ENCODE measurements at regions not wholly inside any gene's neighbourhood (a gene's known extent, or its start where the extent isn't known, plus 50 kb on each side); places are given as distances from the start of the nearest gene placed in this dataset.

DNA sequence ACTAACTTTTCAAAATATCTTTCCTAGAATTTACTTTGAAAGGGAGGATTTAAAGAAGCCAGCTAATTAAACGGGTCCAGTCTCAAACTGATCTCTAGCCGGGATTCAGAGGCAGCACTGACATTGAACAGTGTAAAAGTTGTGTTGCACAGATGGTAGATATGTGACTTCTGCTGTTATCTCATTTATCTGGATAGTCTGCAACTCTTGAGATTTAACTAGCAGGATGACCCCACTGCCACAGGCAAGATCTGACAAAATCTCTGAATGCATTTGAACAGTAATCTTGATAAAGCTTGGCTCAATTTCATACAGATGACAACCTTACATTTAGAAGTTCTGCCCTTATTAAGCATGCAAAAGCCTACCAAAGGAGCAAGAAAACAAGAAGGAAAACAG is 138.0 kb upstream of the CPNE8 start:
- Histone ChIP-seq H3K79me1 (ENCODE audit: low read length) (no peaks in the 10 kb centered on the region), H3K9me3 (ENCODE audit: insufficient read depth, low read depth, low read length) (no peaks in the 10 kb centered on the region), H2BK5ac (ENCODE audit: low read depth, low read length, poor library complexity) (no peak overlapping the region), H3K18ac (ENCODE audit: low read length) (no peak overlapping the region), H3K9ac (ENCODE audit: low read length) (no peak overlapping the region), H3K4me2 (ENCODE audit: low read length) (peak overlapping the region; percentile 28), H3K36me3 (ENCODE audit: control insufficient read depth in 1 of 2, insufficient read depth in 2 of 2, low read length in 2 of 2) (no peaks in the 10 kb centered on the region), H3K4me3 (ENCODE audit: low read depth, low read length) (no peak overlapping the region), H2BK12ac (ENCODE audit: low read length) (no peak overlapping the region), H3K27me3 (ENCODE audit: insufficient read depth, low read length) (no peaks in the 10 kb centered on the region), H3K14ac (ENCODE audit: low read length) (no peak overlapping the region), H2AK5ac (ENCODE audit: low read length) (no peak overlapping the region), H4K8ac (ENCODE audit: low read depth, low read length) (no peak overlapping the region), H3K4ac (ENCODE audit: low read depth, low read length) (no peak overlapping the region), H3K27ac (ENCODE audit: low read depth, low read length) (peak overlapping the region; percentile 53), H3K23ac (ENCODE audit: low read length) (no peak overlapping the region), H3K79me2 (ENCODE audit: control insufficient read depth, insufficient read depth, low read length, poor library complexity) (no peaks in the 10 kb centered on the region), H3K4me1 (ENCODE audit: control insufficient read depth in 1 of 2, insufficient read depth in 2 of 2, low read length in 2 of 2) (no peaks in the 10 kb centered on the region), H4K12ac (ENCODE audit: low read depth, low read length) (no peak overlapping the region), H2AFZ (ENCODE audit: insufficient read depth, low read length, poor library complexity) (no peak overlapping the region), H2BK120ac (ENCODE audit: insufficient read depth, low read length, poor library complexity) (no peak overlapping the region), H4K91ac (ENCODE audit: low read depth, low read length) (no peak overlapping the region)
- peak; percentile 17 to 70 for DNase-seq
- no CpG with 5 or more reads among the region's 2 CpGs for WGBS (ENCODE audit: extremely low coverage, insufficient coverage, insufficient read length)

DNA sequence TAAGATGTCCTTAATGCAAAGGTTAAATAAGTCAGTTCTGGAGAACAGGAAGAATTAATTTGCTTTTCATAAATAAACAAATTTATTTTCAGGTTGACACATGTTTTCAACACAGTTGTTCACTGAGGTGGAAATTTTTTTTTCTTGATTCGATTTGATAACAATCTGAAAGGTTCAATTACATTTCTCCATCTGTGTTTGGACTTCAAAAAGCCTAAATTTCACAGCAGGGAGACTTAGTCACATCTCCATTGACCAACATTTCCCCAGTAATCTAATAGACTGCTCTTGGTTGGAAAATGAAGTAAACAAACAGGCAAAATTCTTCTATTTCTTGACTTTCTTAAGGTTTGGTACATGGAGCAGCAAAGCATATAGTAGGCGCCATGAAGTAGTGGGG is 134.9 kb upstream of the CPNE8 start:
- Histone ChIP-seq H3K36me3 (ENCODE audit: control insufficient read depth in 1 of 2, insufficient read depth in 2 of 2, low read length in 2 of 2) (no peaks in the 10 kb centered on the region), H3K79me2 (ENCODE audit: control insufficient read depth, insufficient read depth, low read length, poor library complexity) (no peaks in the 10 kb centered on the region), H2BK120ac (ENCODE audit: insufficient read depth, low read length, poor library complexity) (no peak overlapping the region), H3K4me1 (ENCODE audit: control insufficient read depth in 1 of 2, insufficient read depth in 2 of 2, low read length in 2 of 2) (no peaks in the 10 kb centered on the region), H3K18ac (ENCODE audit: low read length) (no peak overlapping the region), H3K27ac (ENCODE audit: low read depth, low read length) (no peak overlapping the region), H2AFZ (ENCODE audit: insufficient read depth, low read length, poor library complexity) (no peak overlapping the region), H4K91ac (ENCODE audit: low read depth, low read length) (no peak overlapping the region), H3K9me3 (ENCODE audit: insufficient read depth, low read depth, low read length) (no peaks in the 10 kb centered on the region), H3K4ac (ENCODE audit: low read depth, low read length) (no peak overlapping the region), H3K23ac (ENCODE audit: low read length) (no peak overlapping the region), H2BK5ac (ENCODE audit: low read depth, low read length, poor library complexity) (no peak overlapping the region), H3K4me2 (ENCODE audit: low read length) (no peak overlapping the region), H2AK5ac (ENCODE audit: low read length) (no peak overlapping the region), H4K12ac (ENCODE audit: low read depth, low read length) (no peak overlapping the region), H3K14ac (ENCODE audit: low read length) (no peak overlapping the region), H3K9ac (ENCODE audit: low read length) (no peak overlapping the region), H3K27me3 (ENCODE audit: insufficient read depth, low read length) (no peaks in the 10 kb centered on the region), H4K8ac (ENCODE audit: low read depth, low read length) (no peak overlapping the region), H3K79me1 (ENCODE audit: low read length) (no peaks in the 10 kb centered on the region), H2BK12ac (ENCODE audit: low read length) (no peak overlapping the region), H3K4me3 (ENCODE audit: low read depth, low read length) (no peak overlapping the region)
- no CpG with 5 or more reads among the region's 2 CpGs for WGBS (ENCODE audit: extremely low coverage, insufficient coverage, insufficient read length)
- no peak for DNase-seq

- H3K9me3 ChIP-seq (ENCODE audit: insufficient read depth, low read depth, low read length) = no peaks in the 10 kb centered on the region
- no peak overlapping the region for H3K4me2 ChIP-seq (ENCODE audit: low read length)
- H3K27me3 ChIP-seq (ENCODE audit: insufficient read depth, low read length) = no peaks in the 10 kb centered on the region
- H2BK120ac ChIP-seq (ENCODE audit: insufficient read depth, low read length, poor library complexity) = no peak overlapping the region
- no peak overlapping the region for H3K4ac ChIP-seq (ENCODE audit: low read depth, low read length)
- no peak overlapping the region for H3K9ac ChIP-seq (ENCODE audit: low read length)
- no peak overlapping the region for H3K14ac ChIP-seq (ENCODE audit: low read length)
- H2AFZ ChIP-seq (ENCODE audit: insufficient read depth, low read length, poor library complexity) = no peak overlapping the region
- no peak overlapping the region for H4K8ac ChIP-seq (ENCODE audit: low read depth, low read length)
- no peaks in the 10 kb centered on the region for H3K79me1 ChIP-seq (ENCODE audit: low read length)
- no peaks in the 10 kb centered on the region for H3K4me1 ChIP-seq (ENCODE audit: control insufficient read depth in 1 of 2, insufficient read depth in 2 of 2, low read length in 2 of 2)
- DNase-seq = no peak
- no CpG with 5 or more reads among the region's 2 CpGs for WGBS (ENCODE audit: extremely low coverage, insufficient coverage, insufficient read length)
- no peak overlapping the region for H3K23ac ChIP-seq (ENCODE audit: low read length)
- no peak overlapping the region for H2BK5ac ChIP-seq (ENCODE audit: low read depth, low read length, poor library complexity)
- H3K79me2 ChIP-seq (ENCODE audit: control insufficient read depth, insufficient read depth, low read length, poor library complexity) = no peaks in the 10 kb centered on the region
- no peaks in the 10 kb centered on the region for H3K36me3 ChIP-seq (ENCODE audit: control insufficient read depth in 1 of 2, insufficient read depth in 2 of 2, low read length in 2 of 2)
- H3K27ac ChIP-seq (ENCODE audit: low read depth, low read length) = no peak overlapping the region
- H2BK12ac ChIP-seq (ENCODE audit: low read length) = no peak overlapping the region
- H3K4me3 ChIP-seq (ENCODE audit: low read depth, low read length) = no peak overlapping the region
- no peak overlapping the region for H4K91ac ChIP-seq (ENCODE audit: low read depth, low read length)
- no peak overlapping the region for H2AK5ac ChIP-seq (ENCODE audit: low read length)
- H3K18ac ChIP-seq (ENCODE audit: low read length) = no peak overlapping the region
- no peak overlapping the region for H4K12ac ChIP-seq (ENCODE audit: low read depth, low read length)
Observed at GRCh38 chr12:39037115-39037514, 131.7 kb upstream of the CPNE8 start.

- no peak overlapping the region for H3K27ac ChIP-seq (ENCODE audit: low read depth, low read length)
- no peak overlapping the region for H2BK5ac ChIP-seq (ENCODE audit: low read depth, low read length, poor library complexity)
- H2AFZ ChIP-seq (ENCODE audit: insufficient read depth, low read length, poor library complexity) = no peak overlapping the region
- H3K9me3 ChIP-seq (ENCODE audit: insufficient read depth, low read depth, low read length) = no peaks in the 10 kb centered on the region
- H4K12ac ChIP-seq (ENCODE audit: low read depth, low read length) = no peak overlapping the region
- H2BK120ac ChIP-seq (ENCODE audit: insufficient read depth, low read length, poor library complexity) = no peak overlapping the region
- no peak overlapping the region for H3K14ac ChIP-seq (ENCODE audit: low read length)
- H3K23ac ChIP-seq (ENCODE audit: low read length) = no peak overlapping the region
- H3K18ac ChIP-seq (ENCODE audit: low read length) = no peak overlapping the region
- no peak for DNase-seq
- no peak overlapping the region for H4K91ac ChIP-seq (ENCODE audit: low read depth, low read length)
- WGBS (ENCODE audit: extremely low coverage, insufficient coverage, insufficient read length) = no CpG with 5 or more reads among the region's 1 CpG
- H3K4me3 ChIP-seq (ENCODE audit: low read depth, low read length) = no peak overlapping the region
- H3K4ac ChIP-seq (ENCODE audit: low read depth, low read length) = no peak overlapping the region
- no peak overlapping the region for H4K8ac ChIP-seq (ENCODE audit: low read depth, low read length)
- H3K79me1 ChIP-seq (ENCODE audit: low read length) = no peaks in the 10 kb centered on the region
- H3K79me2 ChIP-seq (ENCODE audit: control insufficient read depth, insufficient read depth, low read length, poor library complexity) = no peaks in the 10 kb centered on the region
- H3K9ac ChIP-seq (ENCODE audit: low read length) = no peak overlapping the region
- H3K4me1 ChIP-seq (ENCODE audit: control insufficient read depth in 1 of 2, insufficient read depth in 2 of 2, low read length in 2 of 2) = no peaks in the 10 kb centered on the region
- no peak overlapping the region for H2BK12ac ChIP-seq (ENCODE audit: low read length)
- no peak overlapping the region for H3K4me2 ChIP-seq (ENCODE audit: low read length)
- no peaks in the 10 kb centered on the region for H3K27me3 ChIP-seq (ENCODE audit: insufficient read depth, low read length)
- no peak overlapping the region for H2AK5ac ChIP-seq (ENCODE audit: low read length)
- H3K36me3 ChIP-seq (ENCODE audit: control insufficient read depth in 1 of 2, insufficient read depth in 2 of 2, low read length in 2 of 2) = no peaks in the 10 kb centered on the region
Observed at GRCh38 chr12:39036105-39036504, 130.7 kb upstream of the CPNE8 start.
